PFSK-1 (cell line): ENCODE measurements at regions not wholly inside any gene's neighbourhood (a gene's known extent, or its start where the extent isn't known, plus 50 kb on each side); places are given as distances from the start of the nearest gene placed in this dataset.

Experiments
- FOXP2 ChIP-seq: optimal IDR thresholded peaks from 2 replicates; pipeline ENCODE3; 2011; ENCODE audit warnings: borderline replicate concordance, control low read depth, inconsistent platforms; ENCODE audit not compliant: insufficient read depth; ENCODE audit errors: extremely low read length, extremely low read depth
- POLR2AphosphoS5 ChIP-seq: IDR thresholded peaks from 2 replicates; pipeline ENCODE4 v1.6.1; 2012; ENCODE audit warnings: low read depth, mild to moderate bottlenecking, control low read depth, low read length, moderate library complexity
- SIN3A ChIP-seq: IDR thresholded peaks from 2 replicates; pipeline ENCODE4 v1.6.1; 2012; ENCODE audit warnings: mild to moderate bottlenecking, low read length, moderate library complexity, borderline replicate concordance; ENCODE audit not compliant: insufficient read depth
- TAF1 ChIP-seq: IDR thresholded peaks from 2 replicates; pipeline ENCODE4 v1.6.1; 2012; ENCODE audit warnings: low read length, control low read depth, borderline replicate concordance; ENCODE audit not compliant: insufficient read depth
- TF ChIP-seq, protein P1 (sequence below), 2 experiments: IDR thresholded peaks; 2 replicates each; pipeline versions ENCODE4 v1.6.1 to v1.8.0; 2011 to 2012; ENCODE audit warnings: low read depth in 2 of 2, low read length in 2 of 2, control low read depth in 1 of 2, inconsistent platforms in 1 of 2, mild to moderate bottlenecking in 1 of 2, moderate library complexity in 1 of 2; ENCODE audit not compliant: insufficient read depth in 1 of 2

DNA sequence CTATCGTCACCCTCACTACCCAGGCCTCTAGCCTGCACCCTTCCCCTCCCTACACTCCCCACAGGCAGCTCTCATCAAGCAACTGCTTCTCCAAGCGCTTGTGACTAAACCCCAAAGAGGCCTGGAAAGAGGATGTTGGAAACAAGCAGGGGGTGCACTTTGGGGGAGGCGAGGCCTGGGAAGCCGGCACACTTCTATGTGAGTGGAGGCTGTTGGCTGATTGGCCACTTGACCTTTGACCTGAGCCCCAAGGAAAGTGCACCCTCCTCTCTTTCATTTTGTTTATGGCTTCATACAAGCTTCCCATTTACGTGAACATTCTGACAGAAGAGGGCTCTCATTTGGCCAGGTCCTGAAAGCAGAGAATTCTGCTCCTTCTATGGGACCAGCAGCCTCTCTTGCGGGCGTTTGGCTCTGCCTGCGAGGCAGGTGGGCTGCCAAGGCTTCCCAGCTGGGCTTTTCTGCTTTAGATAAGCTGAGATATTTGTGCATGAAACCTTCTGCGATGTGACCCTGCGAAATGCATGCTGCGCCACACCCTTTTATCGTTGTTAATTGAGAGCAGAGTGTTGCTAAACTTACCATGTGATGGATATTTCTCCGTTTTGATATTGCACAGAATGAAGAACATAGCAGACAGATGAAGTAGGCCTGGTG, 134.8 kb upstream of the NCK2 start:
- TF ChIP-seq, protein P1, sequence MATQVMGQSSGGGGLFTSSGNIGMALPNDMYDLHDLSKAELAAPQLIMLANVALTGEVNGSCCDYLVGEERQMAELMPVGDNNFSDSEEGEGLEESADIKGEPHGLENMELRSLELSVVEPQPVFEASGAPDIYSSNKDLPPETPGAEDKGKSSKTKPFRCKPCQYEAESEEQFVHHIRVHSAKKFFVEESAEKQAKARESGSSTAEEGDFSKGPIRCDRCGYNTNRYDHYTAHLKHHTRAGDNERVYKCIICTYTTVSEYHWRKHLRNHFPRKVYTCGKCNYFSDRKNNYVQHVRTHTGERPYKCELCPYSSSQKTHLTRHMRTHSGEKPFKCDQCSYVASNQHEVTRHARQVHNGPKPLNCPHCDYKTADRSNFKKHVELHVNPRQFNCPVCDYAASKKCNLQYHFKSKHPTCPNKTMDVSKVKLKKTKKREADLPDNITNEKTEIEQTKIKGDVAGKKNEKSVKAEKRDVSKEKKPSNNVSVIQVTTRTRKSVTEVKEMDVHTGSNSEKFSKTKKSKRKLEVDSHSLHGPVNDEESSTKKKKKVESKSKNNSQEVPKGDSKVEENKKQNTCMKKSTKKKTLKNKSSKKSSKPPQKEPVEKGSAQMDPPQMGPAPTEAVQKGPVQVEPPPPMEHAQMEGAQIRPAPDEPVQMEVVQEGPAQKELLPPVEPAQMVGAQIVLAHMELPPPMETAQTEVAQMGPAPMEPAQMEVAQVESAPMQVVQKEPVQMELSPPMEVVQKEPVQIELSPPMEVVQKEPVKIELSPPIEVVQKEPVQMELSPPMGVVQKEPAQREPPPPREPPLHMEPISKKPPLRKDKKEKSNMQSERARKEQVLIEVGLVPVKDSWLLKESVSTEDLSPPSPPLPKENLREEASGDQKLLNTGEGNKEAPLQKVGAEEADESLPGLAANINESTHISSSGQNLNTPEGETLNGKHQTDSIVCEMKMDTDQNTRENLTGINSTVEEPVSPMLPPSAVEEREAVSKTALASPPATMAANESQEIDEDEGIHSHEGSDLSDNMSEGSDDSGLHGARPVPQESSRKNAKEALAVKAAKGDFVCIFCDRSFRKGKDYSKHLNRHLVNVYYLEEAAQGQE (IDR thresholded peaks at IDR 0.05; ENCODE audit: insufficient read depth in 1 of 2, low read depth in 2 of 2, low read length in 2 of 2): no peak
- no peak for TF ChIP-seq SIN3A
- TF ChIP-seq POLR2AphosphoS5: no peak
- TF ChIP-seq TAF1: no peak
- TF ChIP-seq FOXP2: no peak

DNA sequence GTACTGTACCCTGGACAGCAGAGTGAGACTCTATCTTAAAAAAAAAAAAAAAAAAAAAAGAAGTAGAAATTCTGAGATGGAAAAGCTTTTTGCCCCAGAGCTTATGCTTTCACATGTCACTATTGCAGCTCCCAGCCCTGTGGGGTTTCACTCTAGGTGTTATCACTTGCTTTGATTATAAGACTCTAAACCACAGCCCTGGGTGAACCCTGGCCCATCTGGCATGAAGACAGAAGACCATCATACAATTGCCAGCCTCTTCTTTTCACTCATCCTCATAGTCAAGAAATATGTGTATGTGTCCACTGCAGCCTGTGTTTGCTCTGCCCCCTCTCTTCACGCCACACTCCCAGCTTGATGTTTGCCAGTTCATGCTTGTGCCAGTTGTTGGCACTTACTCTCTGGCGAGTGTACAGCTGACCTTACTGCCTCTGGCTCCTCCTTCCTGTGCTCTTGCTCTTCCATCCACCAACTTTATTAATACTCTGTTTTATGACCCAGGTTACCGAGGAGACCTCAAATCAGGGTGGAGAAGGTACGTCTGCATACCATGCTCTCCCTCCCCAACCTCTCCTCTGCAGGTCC, 136.7 kb upstream of the NCK2 start:
- TF ChIP-seq SIN3A (no peak), FOXP2 (no peak), TAF1 (no peak), POLR2AphosphoS5 (no peak)
- TF ChIP-seq, protein P1 (IDR thresholded peaks at IDR 0.05; ENCODE audit: insufficient read depth in 1 of 2, low read depth in 2 of 2, low read length in 2 of 2): no peak

DNA sequence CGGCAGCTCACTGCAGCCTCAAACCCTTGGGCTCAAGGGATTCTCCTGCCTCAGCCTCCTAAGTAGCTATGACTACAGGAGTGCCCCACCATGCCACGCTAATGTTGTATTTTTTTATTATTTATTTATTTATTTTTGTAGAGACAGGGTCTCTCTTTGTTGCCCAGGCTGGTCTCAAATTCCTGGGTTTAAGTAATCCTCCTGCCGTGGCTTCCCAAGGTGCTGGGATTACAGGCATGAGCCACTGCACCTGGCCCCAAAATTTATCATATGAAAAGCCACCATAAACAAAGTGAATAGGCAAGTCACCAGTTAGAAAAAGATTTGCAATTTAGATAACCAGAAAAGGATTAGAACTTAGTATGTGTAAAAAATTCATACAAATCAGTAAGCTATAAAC, 138.6 kb upstream of the NCK2 start:
- TF ChIP-seq, protein P1 (IDR thresholded peaks at IDR 0.05; ENCODE audit: insufficient read depth in 1 of 2, low read depth in 2 of 2, low read length in 2 of 2): no peak
- TF ChIP-seq SIN3A: no peak
- TF ChIP-seq POLR2AphosphoS5: no peak
- TF ChIP-seq TAF1: no peak
- TF ChIP-seq FOXP2: no peak

DNA sequence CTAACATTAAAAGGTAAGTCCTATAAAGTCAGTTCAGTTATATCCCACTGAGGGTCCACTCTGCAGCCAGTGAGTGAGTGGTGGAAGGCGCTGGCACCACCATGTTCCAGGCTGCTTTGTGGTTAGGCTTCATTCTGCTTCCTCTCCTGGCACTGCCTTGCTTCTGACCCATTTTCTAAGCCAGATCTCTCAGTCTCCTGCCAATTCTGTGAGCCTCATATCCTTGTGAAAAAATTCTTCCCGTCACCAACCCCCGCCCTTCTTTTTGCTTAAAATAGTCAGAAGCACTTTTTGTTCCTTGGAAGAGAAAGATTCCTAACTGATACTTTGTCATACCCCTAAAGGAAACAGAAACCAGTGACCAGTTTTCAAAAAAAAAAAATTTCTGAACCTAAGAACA, 139.8 kb upstream of the NCK2 start:
- no peak for TF ChIP-seq FOXP2

DNA sequence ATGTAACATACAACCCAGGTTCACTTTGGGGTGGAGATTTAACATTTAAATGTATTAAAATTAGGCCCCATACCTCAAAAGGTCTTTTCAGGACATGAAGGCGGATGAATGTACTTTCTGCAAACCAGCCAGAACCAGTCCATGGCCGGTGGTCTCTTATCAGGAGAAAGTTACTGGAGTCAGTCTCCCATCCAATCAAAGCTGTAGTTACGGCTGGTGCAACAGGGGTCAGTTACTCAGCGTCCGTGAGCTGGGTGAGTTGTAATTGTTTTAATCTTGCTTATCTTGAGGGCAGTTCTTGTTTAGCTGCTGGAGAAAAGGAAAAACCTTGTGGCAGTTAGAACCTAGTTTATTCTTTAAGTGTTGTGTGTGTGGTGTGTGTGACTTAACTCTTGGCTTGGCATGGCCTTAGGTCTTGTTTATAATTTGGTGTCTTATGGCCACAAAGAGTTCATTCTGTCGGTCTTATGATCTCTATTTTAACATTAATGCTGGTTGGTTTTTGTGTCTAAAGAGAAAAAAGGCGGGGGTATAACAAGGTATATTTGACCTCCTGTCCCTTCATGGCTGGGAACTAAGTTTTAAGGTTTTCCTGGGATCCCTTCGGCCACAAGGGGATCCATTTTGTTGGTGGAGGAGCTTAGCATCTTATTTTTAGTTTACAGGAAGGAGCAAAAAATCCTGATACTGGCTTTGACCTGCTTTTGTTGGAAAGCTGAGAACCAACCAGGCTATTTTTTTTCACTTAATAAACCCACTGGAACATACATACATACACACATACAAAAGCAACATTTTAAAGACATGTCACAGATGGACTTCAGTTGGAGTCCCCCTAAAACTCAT, 143.5 kb upstream of the NCK2 start:
- no peak for TF ChIP-seq POLR2AphosphoS5
- TF ChIP-seq, protein P1 (IDR thresholded peaks at IDR 0.05; ENCODE audit: insufficient read depth in 1 of 2, low read depth in 2 of 2, low read length in 2 of 2): no peak
- no peak for TF ChIP-seq TAF1
- TF ChIP-seq SIN3A: no peak
- TF ChIP-seq FOXP2: no peak
